K562 (cell line): ENCODE measurements at regions not wholly inside any gene's neighbourhood (a gene's known extent, or its start where the extent isn't known, plus 50 kb on each side); places are given as distances from the start of the nearest gene placed in this dataset.
"Not testable (repeated sequence)": the region's sequence is repeated elsewhere in the genome, so short reads cannot be mapped to it uniquely, and the experiment has no call there.

Experiments
- MAFK ChIP-seq: IDR thresholded peaks from 2 replicates; pipeline ENCODE4 v1.6.1; 2011; ENCODE audit warnings: low read length, improper control_type of control experiment
- MLLT1 ChIP-seq, 2 experiments: fragments of 450-650 bp; IDR thresholded peaks; 2 replicates each; pipeline ENCODE4 v1.6.1; 2016
- POLR2A ChIP-seq: fragments of 450-650 bp; conservative IDR thresholded peaks from 2 replicates; pipeline ENCODE4 v1.6.1; 2016
- SIX5 ChIP-seq, 2 experiments: IDR thresholded peaks; 2 replicates each; pipeline ENCODE4 v1.6.1; 2011; ENCODE audit warnings: low read length in 2 of 2, borderline replicate concordance in 1 of 2, low read depth in 1 of 2, mild to moderate bottlenecking in 1 of 2, moderate library complexity in 1 of 2; ENCODE audit not compliant: insufficient read depth in 1 of 2
- ZEB2 ChIP-seq: fragments of 450-650 bp; IDR thresholded peaks from 2 replicates; pipeline ENCODE4 v1.6.1; 2016

- not testable (repeated sequence) for TF ChIP-seq ZEB2; POLR2A; SIX5 (IDR thresholded peaks at IDR 0.05; ENCODE audit: borderline replicate concordance in 1 of 2, insufficient read depth in 1 of 2, low read depth in 1 of 2, low read length in 2 of 2); MLLT1 (IDR thresholded peaks at IDR 0.05); MAFK
These were observed 99.1 kb upstream of the PLEKHG1 start for GRCh38 chr6:150500568-150500967.
